HCT116 (cell line): ENCODE measurements at regions not wholly inside any gene's neighbourhood (a gene's known extent, or its start where the extent isn't known, plus 50 kb on each side); places are given as distances from the start of the nearest gene placed in this dataset.

ENCODE experiments used
- ATAC-seq: fragments of 200-7000 bp; cut with Tn5 transposase; 2 replicates; pipeline ENCODE4 v1.9.1; 2020; ENCODE audit warnings: mild to moderate bottlenecking, moderate library complexity
- BruUV-seq: library from RNA; stranded (reverse); fragments of 400-500 nt; replicated peaks from 2 replicates; lab custom pipeline; 2021; lab: Mats Ljungman, UMichigan
- CTCF ChIA-PET: fragments of 300-600 bp; sonication (Branson Sonifier 250); formaldehyde crosslinking; loops from one replicate; lab custom pipeline; 2021; ENCODE audit warnings: antibody characterized with exemption; lab: Charles Lee
- POLR2A ChIA-PET: fragments of 300-600, 350-600 bp; sonication (Branson Sonifier 250); formaldehyde crosslinking; loops from one replicate; lab custom pipeline; 2021; ENCODE audit warnings: antibody characterized with exemption; lab: Charles Lee
- RAD21 ChIA-PET, 2 experiments: fragments of 300-600 bp; sonication (Branson Sonifier 250); formaldehyde crosslinking; loops; one replicate each; lab custom pipeline; 2023; ENCODE audit warnings: low total read pairs in 2 of 2; ENCODE audit not compliant: uncharacterized antibody in 2 of 2, unreplicated experiment in 2 of 2, low non-redundant PET in 1 of 2; lab: Charles Lee
- DNase-seq: peaks from one replicate; pipeline ENCODE4 v3.0.0-alpha.2; 2010; ENCODE audit warnings: low read depth, low spot score
- H2AFZ ChIP-seq: fragments of 200-600 bp; shearing (Covaris generic), sonication (generic); 2 replicates; pipeline ENCODE4 v1.6.1; 2017; ENCODE audit warnings: low read depth, mixed run types, mixed read lengths, antibody characterized with exemption, low read length; ENCODE audit not compliant: poor library complexity, severe bottlenecking
- H3K27ac ChIP-seq: 2 replicates; pipeline ENCODE4 v1.5.1; 2012; ENCODE audit warnings: low read depth, low read length
- H3K27me3 ChIP-seq: fragments of 200-600 bp; sonication (generic); 2 replicates; pipeline ENCODE4 v1.6.1; 2016; ENCODE audit warnings: mixed run types, low read length, mixed read lengths; ENCODE audit not compliant: insufficient read depth
- H3K36me3 ChIP-seq, 2 experiments: fragments of 200-500 bp in 1 of 2; fragments of 200-600 bp in 1 of 2; sonication (Bioruptor generic) in 1 of 2; sonication (generic) in 1 of 2; 2 replicates each; pipeline versions ENCODE4 v1.5.1 to v1.6.1; 2014 to 2016; ENCODE audit warnings: low read length in 2 of 2, inconsistent platforms in 1 of 2, mixed read lengths in 1 of 2, mixed run types in 1 of 2; ENCODE audit not compliant: insufficient read depth in 2 of 2, control insufficient read depth in 1 of 2
- H3K4me1 ChIP-seq, 2 experiments: fragments of 200-600 bp in 1 of 2; sonication (generic) in 1 of 2; 2 replicates each; pipeline versions ENCODE4 v1.5.1 to v1.6.1; 2012 to 2017; ENCODE audit warnings: low read length in 2 of 2, inconsistent platforms in 1 of 2, mild to moderate bottlenecking in 1 of 2, mixed read lengths in 1 of 2, mixed run types in 1 of 2, moderate library complexity in 1 of 2; ENCODE audit not compliant: insufficient read depth in 2 of 2, control insufficient read depth in 1 of 2
- H3K4me2 ChIP-seq: fragments of 200-600 bp; sonication (generic); 2 replicates; pipeline ENCODE4 v1.6.1; 2017; ENCODE audit warnings: mixed run types, low read length, mixed read lengths
- H3K4me3 ChIP-seq, 2 experiments: fragments of 200-600 bp in 1 of 2; sonication (generic) in 1 of 2; replicated peaks in 1 of 2; 2 replicates each; pipeline ENCODE4 v1.5.1; 2011 to 2016; ENCODE audit warnings: low read length in 2 of 2, control low read depth in 1 of 2, low read depth in 1 of 2, mild to moderate bottlenecking in 1 of 2, mixed read lengths in 1 of 2, mixed run types in 1 of 2
- H3K79me2 ChIP-seq: fragments of 200-600 bp; sonication (generic); 2 replicates; pipeline ENCODE4 v1.6.1; 2017; ENCODE audit warnings: mild to moderate bottlenecking, mixed run types, low read length, moderate library complexity, mixed read lengths; ENCODE audit not compliant: insufficient read depth
- H3K9ac ChIP-seq: fragments of 200-600 bp; sonication (generic); 2 replicates; pipeline ENCODE4 v1.6.1; 2016; ENCODE audit warnings: low read length, mixed read lengths
- H3K9me2 ChIP-seq: fragments of 200-600 bp; sonication (generic), shearing (Covaris generic); 2 replicates; pipeline ENCODE4 v1.6.1; 2017; ENCODE audit warnings: mixed run types, mild to moderate bottlenecking, moderate library complexity; ENCODE audit not compliant: insufficient read depth
- H3K9me3 ChIP-seq, 2 experiments: fragments of 200-500 bp in 1 of 2; fragments of 200-600 bp in 1 of 2; sonication (Bioruptor generic) in 1 of 2; sonication (generic) in 1 of 2; 2 replicates each; pipeline ENCODE4 v1.6.1; 2014 to 2017; ENCODE audit warnings: low read length in 2 of 2, mixed read lengths in 2 of 2, inconsistent platforms in 1 of 2, low read depth in 1 of 2, mild to moderate bottlenecking in 1 of 2, mixed run types in 1 of 2, moderate library complexity in 1 of 2; ENCODE audit not compliant: control insufficient read depth in 1 of 2, insufficient read depth in 1 of 2
- H4K20me1 ChIP-seq: fragments of 200-600 bp; sonication (generic), shearing (Covaris generic); 2 replicates; pipeline ENCODE4 v1.6.1; 2017; ENCODE audit warnings: mixed run types, mild to moderate bottlenecking, moderate library complexity; ENCODE audit not compliant: insufficient read depth
- JUND ChIP-seq: IDR thresholded peaks from 2 replicates; pipeline ENCODE4 v1.6.1; 2012
- REST ChIP-seq: IDR thresholded peaks from 2 replicates; pipeline ENCODE4 v1.6.1; 2012; ENCODE audit warnings: low read depth
- intact Hi-C: fragments of 100-400 bp; cut with micrococcal nuclease; formaldehyde crosslinking; loops from 2 replicates; pipeline ENCODE4 v1.10.0; 2022

GRCh38 chr7:125065546-125065945 lies 135.9 kb upstream of the POT1 start (continued):
- TF ChIP-seq REST: no peak

GRCh38 chr7:125065001-125065400 lies 135.4 kb upstream of the POT1 start:
- no peak for DNase-seq
- Histone ChIP-seq H3K4me2 (no peak overlapping the region), H4K20me1 (no peaks in the 10 kb centered on the region), H3K9me3 (no peaks in the 10 kb centered on the region), H3K36me3 (no peaks in the 10 kb centered on the region), H3K79me2 (no peaks in the 10 kb centered on the region), H2AFZ (no peak overlapping the region), H3K27ac (no peak overlapping the region), H3K9me2 (no peaks in the 10 kb centered on the region), H3K27me3 (no peaks in the 10 kb centered on the region), H3K4me3 (no peak overlapping the region), H3K4me1 (peaks cover 2 to 14% of the 10 kb centered on the region in 2 experiments; a peak in 2 of 4 replicates), H3K9ac (no peak overlapping the region)
- ATAC-seq: no peak
- POLR2A ChIA-PET: no interaction called here
- intact Hi-C loops: no loop called here
- RAD21 ChIA-PET: no interaction called here
- TF ChIP-seq REST (no peak), JUND (no peak)
- BruUV-seq: no TSS peak
- CTCF ChIA-PET: no interaction called here
